Activated T-cell treated with anti-CD3 and anti-CD28 coated beads, Interleukin-2, amount 50 U/mL, for 72 hours (primary cell): ENCODE measurements at regions not wholly inside any gene's neighbourhood (a gene's known extent, or its start where the extent isn't known, plus 50 kb on each side); places are given as distances from the start of the nearest gene placed in this dataset.
"Not testable (repeated sequence)": the region's sequence is repeated elsewhere in the genome, so short reads cannot be mapped to it uniquely, and the experiment has no call there.

Experiments used
- ATAC-seq, 2 donors: fragments of 150-1000 bp; cut with Tn5 transposase; replicated peaks in 1 of 2; 2 replicates each; pipeline ENCODE4 v1.10.0; 2021; ENCODE audit warnings: moderate library complexity in 2 of 2, mild to moderate bottlenecking in 1 of 2
- DNase-seq, 2 donors: peaks; one replicate each; pipeline ENCODE4 v3.0.0; 2021 to 2022; ENCODE audit warnings: mixed read lengths in 1 of 2
- H3K27ac Mint-ChIP-seq: one replicate; pipeline ENCODE4 v1.8.0; 2022; ENCODE audit warnings: mild to moderate bottlenecking, moderate library complexity, mixed read lengths
- H3K27me3 Mint-ChIP-seq: one replicate; pipeline ENCODE4 v1.8.0; 2022; ENCODE audit warnings: low read depth, mixed read lengths
- H3K36me3 Mint-ChIP-seq, 2 donors: one replicate each; pipeline ENCODE4 v1.8.0; 2022; ENCODE audit warnings: mixed read lengths in 2 of 2, mild to moderate bottlenecking in 1 of 2; ENCODE audit not compliant: insufficient read depth in 2 of 2
- H3K4me1 Mint-ChIP-seq: one replicate; pipeline ENCODE4 v1.8.0; 2022; ENCODE audit warnings: low read depth, mixed read lengths
- H3K4me3 Mint-ChIP-seq, 2 donors: one replicate each; pipeline ENCODE4 v1.8.0; 2022; ENCODE audit warnings: mild to moderate bottlenecking in 2 of 2, mixed read lengths in 2 of 2, moderate library complexity in 2 of 2
- H3K9me3 Mint-ChIP-seq, 2 donors: one replicate each; pipeline ENCODE4 v1.8.0; 2022; ENCODE audit warnings: mixed read lengths in 2 of 2

- H3K27me3 Mint-ChIP-seq: no peaks in the 10 kb centered on the region
- no peaks in the 10 kb centered on the region for H3K36me3 Mint-ChIP-seq
- no peaks in the 10 kb centered on the region for H3K4me1 Mint-ChIP-seq
- no peak for ATAC-seq
- no peaks in the 10 kb centered on the region for H3K9me3 Mint-ChIP-seq
- H3K4me3 Mint-ChIP-seq: no peak overlapping the region
- DNase-seq: no peak
- H3K27ac Mint-ChIP-seq: no peak overlapping the region
These were observed 211.1 kb upstream of the NUDT6 start for GRCh38 chr4:123133397-123134050.

- Mint-ChIP-seq H3K4me3 (no peak overlapping the region), H3K27me3 (no peaks in the 10 kb centered on the region), H3K9me3 (peaks cover 0 to 4% of the 10 kb centered on the region in 2 donors), H3K36me3 (peaks cover 3 to 11% of the 10 kb centered on the region in 2 donors), H3K27ac (no peak overlapping the region), H3K4me1 (no peaks in the 10 kb centered on the region)
- no peak for ATAC-seq
- DNase-seq: no peak
These were observed 222.2 kb upstream of the NUDT6 start for GRCh38 chr4:123144616-123145015.

- no peaks in the 10 kb centered on the region for H3K4me1 Mint-ChIP-seq
- peaks cover 0 to 2% of the 10 kb centered on the region in 2 donors for H3K9me3 Mint-ChIP-seq
- H3K27me3 Mint-ChIP-seq: no peaks in the 10 kb centered on the region
- no peaks in the 10 kb centered on the region for H3K36me3 Mint-ChIP-seq
- no peak overlapping the region for H3K27ac Mint-ChIP-seq
- DNase-seq (no peak), ATAC-seq (no peak)
- no peak overlapping the region for H3K4me3 Mint-ChIP-seq
These were observed 236.2 kb upstream of the NUDT6 start for GRCh38 chr4:123158576-123158975.

- no peak for ATAC-seq
- Mint-ChIP-seq H3K9me3 (peaks cover 0 to 2% of the 10 kb centered on the region in 2 donors), H3K4me3 (no peak overlapping the region), H3K36me3 (no peaks in the 10 kb centered on the region), H3K4me1 (no peaks in the 10 kb centered on the region), H3K27ac (no peak overlapping the region), H3K27me3 (no peaks in the 10 kb centered on the region)
- no peak for DNase-seq
These were observed 237.1 kb upstream of the NUDT6 start for GRCh38 chr4:123159479-123159878.

- ATAC-seq (no peak), DNase-seq (no peak)
- Mint-ChIP-seq H3K36me3 (no peaks in the 10 kb centered on the region), H3K9me3 (no peaks in the 10 kb centered on the region), H3K4me3 (no peak overlapping the region), H3K27ac (no peak overlapping the region), H3K27me3 (no peaks in the 10 kb centered on the region), H3K4me1 (no peaks in the 10 kb centered on the region)
These were observed 233.7 kb upstream of the SPRY1 start for GRCh38 chr4:123162859-123163258.

- Mint-ChIP-seq H3K9me3 (no peaks in the 10 kb centered on the region), H3K36me3 (peaks cover 0 to 2% of the 10 kb centered on the region in 2 donors), H3K27ac (no peak overlapping the region), H3K27me3 (no peaks in the 10 kb centered on the region), H3K4me1 (no peaks in the 10 kb centered on the region), H3K4me3 (no peak overlapping the region)
- DNase-seq: no peak
- no peak for ATAC-seq
These were observed 233.1 kb upstream of the SPRY1 start for GRCh38 chr4:123163501-123163900.

GRCh38 chr4:123166023-123166422 is 230.6 kb upstream of the SPRY1 start:
- no peaks in the 10 kb centered on the region for H3K27me3 Mint-ChIP-seq
- H3K4me3 Mint-ChIP-seq: no peak overlapping the region
- ATAC-seq (no peak), DNase-seq (no peak)
- peaks cover 0 to 2% of the 10 kb centered on the region in 2 donors for H3K36me3 Mint-ChIP-seq
- H3K27ac Mint-ChIP-seq: no peak overlapping the region
- no peaks in the 10 kb centered on the region for H3K9me3 Mint-ChIP-seq
- no peaks in the 10 kb centered on the region for H3K4me1 Mint-ChIP-seq

- Mint-ChIP-seq H3K27ac (no peak overlapping the region), H3K27me3 (no peaks in the 10 kb centered on the region), H3K36me3 (peaks cover 0 to 2% of the 10 kb centered on the region in 2 donors), H3K4me1 (no peaks in the 10 kb centered on the region), H3K9me3 (no peaks in the 10 kb centered on the region), H3K4me3 (no peak overlapping the region)
- DNase-seq (no peak), ATAC-seq (no peak)
These were observed 228.7 kb upstream of the SPRY1 start for GRCh38 chr4:123167931-123168330.

GRCh38 chr4:123168812-123169211 is 227.8 kb upstream of the SPRY1 start:
- no peaks in the 10 kb centered on the region for H3K9me3 Mint-ChIP-seq
- no peaks in the 10 kb centered on the region for H3K4me1 Mint-ChIP-seq
- no peak overlapping the region for H3K4me3 Mint-ChIP-seq
- no peak overlapping the region for H3K27ac Mint-ChIP-seq
- ATAC-seq (no peak), DNase-seq (no peak)
- no peaks in the 10 kb centered on the region for H3K27me3 Mint-ChIP-seq
- peaks cover 0 to 2% of the 10 kb centered on the region in 2 donors for H3K36me3 Mint-ChIP-seq

- Mint-ChIP-seq H3K27ac (no peak overlapping the region), H3K36me3 (peaks cover 0 to 2% of the 10 kb centered on the region in 2 donors), H3K4me3 (no peak overlapping the region), H3K4me1 (no peaks in the 10 kb centered on the region), H3K9me3 (no peaks in the 10 kb centered on the region), H3K27me3 (no peaks in the 10 kb centered on the region)
- ATAC-seq (no peak), DNase-seq (no peak)
These were observed 225.8 kb upstream of the SPRY1 start for GRCh38 chr4:123170843-123171242.

- ATAC-seq (no peak), DNase-seq (no peak)
- Mint-ChIP-seq H3K27ac (no peak overlapping the region), H3K4me1 (no peaks in the 10 kb centered on the region), H3K27me3 (no peaks in the 10 kb centered on the region), H3K36me3 (no peaks in the 10 kb centered on the region), H3K4me3 (no peak overlapping the region), H3K9me3 (no peaks in the 10 kb centered on the region)
These were observed 220.0 kb upstream of the SPRY1 start for GRCh38 chr4:123176605-123177004.

GRCh38 chr4:123182289-123182688 is 214.3 kb upstream of the SPRY1 start:
- H3K4me3 Mint-ChIP-seq: no peak overlapping the region
- H3K36me3 Mint-ChIP-seq: no peaks in the 10 kb centered on the region
- no peaks in the 10 kb centered on the region for H3K4me1 Mint-ChIP-seq
- H3K9me3 Mint-ChIP-seq: no peaks in the 10 kb centered on the region
- no peak for ATAC-seq
- no peak for DNase-seq
- H3K27me3 Mint-ChIP-seq: no peaks in the 10 kb centered on the region
- H3K27ac Mint-ChIP-seq: no peak overlapping the region

GRCh38 chr4:123183308-123183707 is 213.3 kb upstream of the SPRY1 start:
- Mint-ChIP-seq H3K4me3 (no peak overlapping the region), H3K27me3 (no peaks in the 10 kb centered on the region), H3K4me1 (no peaks in the 10 kb centered on the region), H3K27ac (no peak overlapping the region), H3K9me3 (no peaks in the 10 kb centered on the region), H3K36me3 (no peaks in the 10 kb centered on the region)
- no peak for DNase-seq
- no peak for ATAC-seq

- ATAC-seq: not testable (repeated sequence)
These were observed 212.8 kb upstream of the SPRY1 start for GRCh38 chr4:123183754-123184153.

More at GRCh38 chr4:123183754-123184153, 212.8 kb upstream of the SPRY1 start:
- not testable (repeated sequence) for H3K27me3 Mint-ChIP-seq, H3K27ac Mint-ChIP-seq, H3K4me3 Mint-ChIP-seq, DNase-seq, H3K36me3 Mint-ChIP-seq, H3K4me1 Mint-ChIP-seq, H3K9me3 Mint-ChIP-seq
